Chondrocyte (in vitro differentiated cells): ENCODE measurements at regions not wholly inside any gene's neighbourhood (a gene's known extent, or its start where the extent isn't known, plus 50 kb on each side); places are given as distances from the start of the nearest gene placed in this dataset.

Source experiments
- DNase-seq: peaks from one replicate; pipeline ENCODE4 v3.0.0; 2021; ENCODE audit warnings: mixed read lengths, low spot score
- H3K27ac Mint-ChIP-seq: one replicate; pipeline ENCODE4 v1.8.0; 2021; ENCODE audit warnings: mild to moderate bottlenecking, moderate library complexity, mixed read lengths; ENCODE audit not compliant: unreplicated experiment
- H3K27me3 Mint-ChIP-seq: 2 replicates; pipeline ENCODE4 v1.8.0; 2021; ENCODE audit warnings: low read depth, mixed read lengths
- H3K36me3 Mint-ChIP-seq: 2 replicates; pipeline ENCODE4 v1.8.0; 2021; ENCODE audit warnings: low read depth, mixed read lengths
- H3K4me1 Mint-ChIP-seq: 2 replicates; pipeline ENCODE4 v1.8.0; 2021; ENCODE audit warnings: low read depth, mild to moderate bottlenecking, mixed read lengths
- H3K4me3 Mint-ChIP-seq: one replicate; pipeline ENCODE4 v1.8.0; 2021; ENCODE audit warnings: mild to moderate bottlenecking, moderate library complexity, mixed read lengths; ENCODE audit not compliant: unreplicated experiment
- H3K9me3 Mint-ChIP-seq: 2 replicates; pipeline ENCODE4 v1.8.0; 2021; ENCODE audit warnings: low read depth, mixed read lengths
- CTCF ChIP-seq: fragments of 200-600 bp; sonication (generic); IDR thresholded peaks from 2 replicates; pipeline ENCODE4 v1.5.0; 2021; ENCODE audit warnings: antibody characterized with exemption, mild to moderate bottlenecking, moderate library complexity

- H3K9me3 Mint-ChIP-seq: no peaks in the 10 kb centered on the region
- peaks cover 3% of the 10 kb centered on the region for H3K27me3 Mint-ChIP-seq
Observed at GRCh38 chr4:16450724-16451123, 224.5 kb upstream of the TAPT1 start.

GRCh38 chr4:16450031-16450430 is 223.8 kb upstream of the TAPT1 start:
- Mint-ChIP-seq H3K4me3 (no peak overlapping the region), H3K36me3 (no peaks in the 10 kb centered on the region), H3K4me1 (peaks cover 2% of the 10 kb centered on the region), H3K27me3 (peaks cover 3% of the 10 kb centered on the region), H3K27ac (no peak overlapping the region), H3K9me3 (no peaks in the 10 kb centered on the region)
- DNase-seq: no peak
- TF ChIP-seq CTCF: no peak

More at GRCh38 chr4:16450724-16451123, 224.5 kb upstream of the TAPT1 start:
- Mint-ChIP-seq H3K4me1 (peaks cover 2% of the 10 kb centered on the region), H3K36me3 (no peaks in the 10 kb centered on the region), H3K27ac (no peak overlapping the region), H3K4me3 (no peak overlapping the region)
- DNase-seq: no peak
- peak; percentile 60 for TF ChIP-seq CTCF

- TF ChIP-seq CTCF: no peak
- Mint-ChIP-seq H3K36me3 (no peaks in the 10 kb centered on the region), H3K4me3 (no peak overlapping the region), H3K9me3 (no peaks in the 10 kb centered on the region), H3K27ac (no peak overlapping the region), H3K4me1 (peaks cover 2% of the 10 kb centered on the region), H3K27me3 (peaks cover 5% of the 10 kb centered on the region)
- no peak for DNase-seq
Observed at GRCh38 chr4:16449406-16449805, 223.1 kb upstream of the TAPT1 start.

GRCh38 chr4:16448241-16448840 is 222.1 kb upstream of the TAPT1 start:
- no peak for DNase-seq
- no peaks in the 10 kb centered on the region for H3K9me3 Mint-ChIP-seq
- H3K4me3 Mint-ChIP-seq: no peak overlapping the region
- H3K36me3 Mint-ChIP-seq: no peaks in the 10 kb centered on the region
- TF ChIP-seq CTCF: no peak
- H3K27me3 Mint-ChIP-seq: peaks cover 6% of the 10 kb centered on the region
- no peak overlapping the region for H3K27ac Mint-ChIP-seq
- H3K4me1 Mint-ChIP-seq: peaks cover 2% of the 10 kb centered on the region

GRCh38 chr4:16443504-16444088 is 217.3 kb upstream of the TAPT1 start:
- H3K36me3 Mint-ChIP-seq: no peaks in the 10 kb centered on the region
- TF ChIP-seq CTCF: peak; percentile 86
- H3K4me3 Mint-ChIP-seq: no peak overlapping the region
- peaks cover 6% of the 10 kb centered on the region for H3K27me3 Mint-ChIP-seq
- no peak for DNase-seq
- no peak overlapping the region for H3K27ac Mint-ChIP-seq
- no peaks in the 10 kb centered on the region for H3K4me1 Mint-ChIP-seq
- no peaks in the 10 kb centered on the region for H3K9me3 Mint-ChIP-seq
